CD14-positive monocyte (primary cell): ENCODE measurements at regions not wholly inside any gene's neighbourhood (a gene's known extent, or its start where the extent isn't known, plus 50 kb on each side); places are given as distances from the start of the nearest gene placed in this dataset.

ENCODE experiments used
- DNase-seq, 3 donors: peaks; one replicate each; pipeline ENCODE4 v3.0.0-alpha.2; 2011 to 2022
- H2AFZ ChIP-seq: 2 replicates; pipeline ENCODE4 v1.6.0; 2012; ENCODE audit warnings: mild to moderate bottlenecking, low read depth, low read length, inconsistent platforms; ENCODE audit not compliant: insufficient read depth, poor library complexity, severe bottlenecking
- H3K27ac ChIP-seq, 2 donors: 1 replicate in 1 of 2; 2 replicates in 1 of 2; pipeline ENCODE4 v1.5.1; 2012 to 2013; ENCODE audit warnings: low read length in 2 of 2, control low read depth in 1 of 2, inconsistent platforms in 1 of 2, low read depth in 1 of 2, mild to moderate bottlenecking in 1 of 2
- H3K27me3 ChIP-seq, 2 donors: one replicate each; pipeline versions ENCODE4 v1.6.0 to v1.6.1; 2011 to 2013; ENCODE audit warnings: low read length in 2 of 2; ENCODE audit not compliant: control insufficient read depth in 2 of 2, insufficient read depth in 2 of 2
- H3K36me3 ChIP-seq, 2 donors: replicated peaks in 1 of 2; 1 replicate in 1 of 2; 2 replicates in 1 of 2; pipeline versions ENCODE4 v1.5.1 to v1.6.1; 2012 to 2013; ENCODE audit warnings: low read length in 2 of 2, control low read depth in 1 of 2, inconsistent platforms in 1 of 2, mild to moderate bottlenecking in 1 of 2; ENCODE audit not compliant: insufficient read depth in 2 of 2, control insufficient read depth in 1 of 2
- H3K4me1 ChIP-seq, 2 donors: 1 replicate in 1 of 2; 2 replicates in 1 of 2; pipeline versions ENCODE4 v1.5.1 to v1.6.1; 2012 to 2013; ENCODE audit warnings: low read length in 2 of 2, control low read depth in 1 of 2, inconsistent platforms in 1 of 2, mild to moderate bottlenecking in 1 of 2, moderate library complexity in 1 of 2; ENCODE audit not compliant: insufficient read depth in 2 of 2, control insufficient read depth in 1 of 2
- H3K4me2 ChIP-seq: replicated peaks from 2 replicates; pipeline ENCODE3; 2012; ENCODE audit warnings: low read length, moderate library complexity, mild to moderate bottlenecking; ENCODE audit not compliant: poor library complexity, severe bottlenecking; ENCODE audit errors: extremely low read depth
- H3K4me3 ChIP-seq, 3 experiments: fragments of 200-600 bp in 1 of 3; sonication (generic) in 1 of 3; replicated peaks in 1 of 3; 1 replicate in 2 of 3; 2 replicates in 1 of 3; pipeline ENCODE4 v1.5.1; 2011 to 2013; ENCODE audit warnings: low read length in 3 of 3, mild to moderate bottlenecking in 3 of 3, control low read depth in 2 of 3, low read depth in 2 of 3, inconsistent platforms in 1 of 3, moderate library complexity in 1 of 3
- H3K79me2 ChIP-seq: 2 replicates; pipeline ENCODE4 v1.6.0; 2012; ENCODE audit warnings: mild to moderate bottlenecking, control low read depth, inconsistent platforms, low read length, moderate library complexity; ENCODE audit not compliant: insufficient read depth
- H3K9ac ChIP-seq: 2 replicates; pipeline ENCODE4 v1.6.0; 2017; ENCODE audit warnings: low read length, mild to moderate bottlenecking; ENCODE audit not compliant: insufficient read depth, poor library complexity, severe bottlenecking
- H3K9me3 ChIP-seq, 2 donors: replicated peaks in 1 of 2; 1 replicate in 1 of 2; 2 replicates in 1 of 2; pipeline versions ENCODE4 v1.5.1 to v1.6.1; 2012 to 2013; ENCODE audit warnings: low read length in 2 of 2, control low read depth in 1 of 2; ENCODE audit not compliant: control insufficient read depth in 1 of 2, insufficient read depth in 1 of 2
- H4K20me1 ChIP-seq: 2 replicates; pipeline ENCODE4 v1.6.0; 2012; ENCODE audit warnings: mild to moderate bottlenecking, low read length, control low read depth, moderate library complexity; ENCODE audit not compliant: insufficient read depth
- H3K27ac Mint-ChIP-seq, 7 donors: one replicate each; pipeline ENCODE4 v1.8.0; 2020; ENCODE audit warnings: mild to moderate bottlenecking in 7 of 7, mixed read lengths in 7 of 7, moderate library complexity in 6 of 7, inconsistent platforms in 2 of 7
- H3K27me3 Mint-ChIP-seq, 3 donors: one replicate each; pipeline ENCODE4 v1.8.0; 2021 to 2022; ENCODE audit warnings: low read depth in 3 of 3, mild to moderate bottlenecking in 3 of 3, mixed read lengths in 3 of 3, moderate library complexity in 3 of 3, inconsistent platforms in 1 of 3
- H3K36me3 Mint-ChIP-seq, 2 donors: one replicate each; pipeline ENCODE4 v1.8.0; 2020; ENCODE audit warnings: mixed read lengths in 2 of 2, inconsistent platforms in 1 of 2, mild to moderate bottlenecking in 1 of 2
- H3K4me1 Mint-ChIP-seq: one replicate; pipeline ENCODE4 v1.8.0; 2020; ENCODE audit warnings: mild to moderate bottlenecking, mixed read lengths
- H3K4me3 Mint-ChIP-seq, 2 donors: one replicate each; pipeline ENCODE4 v1.8.0; 2020; ENCODE audit warnings: mild to moderate bottlenecking in 2 of 2, mixed read lengths in 2 of 2, moderate library complexity in 1 of 2
- H3K9me3 Mint-ChIP-seq, 7 donors: one replicate each; pipeline ENCODE4 v1.8.0; 2020 to 2022; ENCODE audit warnings: mixed read lengths in 7 of 7, mild to moderate bottlenecking in 6 of 7, moderate library complexity in 6 of 7, inconsistent platforms in 2 of 7
- WGBS: methylation state at CpG from one replicate; pipeline ENCODE4 v1.1.5; 2013; ENCODE audit warnings: missing lambda C conversion rate; ENCODE audit not compliant: insufficient coverage; 5-methylcytosine and 5-hydroxymethylcytosine counted together
- intact Hi-C, 2 donors: fragments of 100-400 bp; cut with micrococcal nuclease; formaldehyde crosslinking; loops; one replicate each; pipeline versions ENCODE4 v1.15.0 to v1.15.1; 2023
- TF ChIP-seq, protein P1 (sequence below): fragments of 200-600 bp; IDR thresholded peaks from one replicate; pipeline ENCODE4 v1.8.0; 2022; ENCODE audit warnings: antibody characterized with exemption, mild to moderate bottlenecking

DNA sequence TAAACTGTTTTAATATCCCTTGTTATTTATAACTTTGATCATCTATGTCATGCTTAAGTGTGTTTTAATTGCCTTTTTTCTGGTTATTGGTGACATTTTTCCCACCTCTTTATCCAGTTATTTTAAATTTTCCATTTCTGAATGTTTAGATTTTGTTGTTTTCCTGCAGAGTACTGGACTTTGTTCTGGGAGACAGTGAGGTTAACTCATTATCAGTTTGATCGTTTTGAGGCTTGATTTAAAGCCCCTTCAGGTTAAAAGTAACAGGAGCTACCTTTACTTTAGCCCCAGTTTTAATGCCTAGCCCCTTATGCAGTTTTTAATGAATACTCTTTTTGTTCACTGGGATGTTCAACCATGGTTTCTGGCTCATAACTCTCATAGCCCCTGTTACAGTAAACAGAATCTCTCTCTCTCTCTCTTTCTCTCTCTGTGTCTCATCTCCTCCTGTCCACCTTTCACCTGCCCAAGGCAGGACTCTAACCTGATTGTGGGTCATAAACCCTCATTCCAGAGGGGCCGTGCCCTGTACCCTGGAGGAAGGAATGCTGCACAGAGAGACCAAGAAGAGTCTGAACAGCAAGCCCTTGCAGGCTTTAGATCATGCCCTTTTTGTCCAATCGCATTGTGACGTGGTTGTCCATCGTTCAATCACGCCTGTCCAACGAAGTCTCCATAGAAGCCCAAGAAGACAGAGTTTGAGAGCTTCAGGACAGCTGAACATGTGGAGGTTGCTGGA, 91.8 kb upstream of the WDR72 start:
- WGBS: 86% methylated on average over 2 of the region's 7 CpGs

DNA sequence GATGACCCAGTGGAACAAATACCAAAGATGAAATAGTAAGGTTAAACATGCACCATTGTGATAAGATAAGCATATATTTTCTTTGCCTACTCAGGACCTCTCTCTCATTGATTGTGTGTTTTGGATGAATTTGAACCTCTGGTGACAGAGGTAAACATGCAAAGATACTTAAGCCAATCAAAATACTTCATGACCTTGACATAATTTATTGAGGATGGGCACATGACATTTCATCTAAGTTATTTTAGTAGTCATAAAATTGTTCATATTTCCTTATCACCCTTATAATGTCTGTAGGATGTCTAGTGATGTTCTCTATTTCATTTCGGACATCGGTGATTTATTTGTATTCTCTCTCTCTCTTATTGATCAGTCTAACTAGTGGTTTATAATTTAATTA, 88.3 kb upstream of the WDR72 start:
- no peaks in the 10 kb centered on the region for H3K4me1 ChIP-seq
- intact Hi-C loops: no loop called here
- no peak overlapping the region for H3K27ac Mint-ChIP-seq

More for the DNA sequence above, 91.8 kb upstream of the WDR72 start:
- no peak overlapping the region for H3K27ac Mint-ChIP-seq
- peaks cover 4 to 15% (median 13%) of the 10 kb centered on the region in 7 donors for H3K9me3 Mint-ChIP-seq
- Histone ChIP-seq H3K4me2 (no peak overlapping the region), H4K20me1 (no peaks in the 10 kb centered on the region), H3K9me3 (no peaks in the 10 kb centered on the region), H3K4me1 (no peaks in the 10 kb centered on the region), H3K9ac (no peak overlapping the region), H2AFZ (no peak overlapping the region), H3K79me2 (no peaks in the 10 kb centered on the region), H3K27ac (no peak overlapping the region), H3K4me3 (no peak overlapping the region), H3K36me3 (no peaks in the 10 kb centered on the region), H3K27me3 (no peaks in the 10 kb centered on the region)
- H3K4me3 Mint-ChIP-seq: no peak overlapping the region
- no peak for DNase-seq
- peaks cover 0 to 3% (median 2%) of the 10 kb centered on the region in 3 donors for H3K27me3 Mint-ChIP-seq
- TF ChIP-seq, protein P1, sequence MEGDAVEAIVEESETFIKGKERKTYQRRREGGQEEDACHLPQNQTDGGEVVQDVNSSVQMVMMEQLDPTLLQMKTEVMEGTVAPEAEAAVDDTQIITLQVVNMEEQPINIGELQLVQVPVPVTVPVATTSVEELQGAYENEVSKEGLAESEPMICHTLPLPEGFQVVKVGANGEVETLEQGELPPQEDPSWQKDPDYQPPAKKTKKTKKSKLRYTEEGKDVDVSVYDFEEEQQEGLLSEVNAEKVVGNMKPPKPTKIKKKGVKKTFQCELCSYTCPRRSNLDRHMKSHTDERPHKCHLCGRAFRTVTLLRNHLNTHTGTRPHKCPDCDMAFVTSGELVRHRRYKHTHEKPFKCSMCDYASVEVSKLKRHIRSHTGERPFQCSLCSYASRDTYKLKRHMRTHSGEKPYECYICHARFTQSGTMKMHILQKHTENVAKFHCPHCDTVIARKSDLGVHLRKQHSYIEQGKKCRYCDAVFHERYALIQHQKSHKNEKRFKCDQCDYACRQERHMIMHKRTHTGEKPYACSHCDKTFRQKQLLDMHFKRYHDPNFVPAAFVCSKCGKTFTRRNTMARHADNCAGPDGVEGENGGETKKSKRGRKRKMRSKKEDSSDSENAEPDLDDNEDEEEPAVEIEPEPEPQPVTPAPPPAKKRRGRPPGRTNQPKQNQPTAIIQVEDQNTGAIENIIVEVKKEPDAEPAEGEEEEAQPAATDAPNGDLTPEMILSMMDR: no peak
- intact Hi-C loops: no loop called here
- no peaks in the 10 kb centered on the region for H3K4me1 Mint-ChIP-seq
- H3K36me3 Mint-ChIP-seq: no peaks in the 10 kb centered on the region

More for the DNA sequence above, 88.3 kb upstream of the WDR72 start:
- WGBS: no CpG with 5 or more reads among the region's 2 CpGs
- Histone ChIP-seq H3K36me3 (no peaks in the 10 kb centered on the region), H3K27ac (no peak overlapping the region), H3K4me3 (no peak overlapping the region), H3K4me2 (no peak overlapping the region), H4K20me1 (no peaks in the 10 kb centered on the region), H2AFZ (no peak overlapping the region), H3K9me3 (no peaks in the 10 kb centered on the region), H3K27me3 (no peaks in the 10 kb centered on the region), H3K9ac (no peak overlapping the region), H3K79me2 (no peaks in the 10 kb centered on the region)
- H3K4me1 Mint-ChIP-seq: no peaks in the 10 kb centered on the region
- TF ChIP-seq, protein P1: no peak
- no peaks in the 10 kb centered on the region for H3K36me3 Mint-ChIP-seq
- no peak overlapping the region for H3K4me3 Mint-ChIP-seq
- DNase-seq: no peak
- peaks cover 2 to 11% (median 4%) of the 10 kb centered on the region in 7 donors for H3K9me3 Mint-ChIP-seq
- H3K27me3 Mint-ChIP-seq: peaks cover 0 to 3% (median 2%) of the 10 kb centered on the region in 3 donors
